RPMI8226 (cell line): ENCODE measurements at regions not wholly inside any gene's neighbourhood (a gene's known extent, or its start where the extent isn't known, plus 50 kb on each side); places are given as distances from the start of the nearest gene placed in this dataset.
"Not testable (repeated sequence)": the region's sequence is repeated elsewhere in the genome, so short reads cannot be mapped to it uniquely, and the experiment has no call there.

Experiments used
- DNase-seq: peaks from one replicate; pipeline ENCODE4 v3.0.0-alpha.2; 2015

DNA sequence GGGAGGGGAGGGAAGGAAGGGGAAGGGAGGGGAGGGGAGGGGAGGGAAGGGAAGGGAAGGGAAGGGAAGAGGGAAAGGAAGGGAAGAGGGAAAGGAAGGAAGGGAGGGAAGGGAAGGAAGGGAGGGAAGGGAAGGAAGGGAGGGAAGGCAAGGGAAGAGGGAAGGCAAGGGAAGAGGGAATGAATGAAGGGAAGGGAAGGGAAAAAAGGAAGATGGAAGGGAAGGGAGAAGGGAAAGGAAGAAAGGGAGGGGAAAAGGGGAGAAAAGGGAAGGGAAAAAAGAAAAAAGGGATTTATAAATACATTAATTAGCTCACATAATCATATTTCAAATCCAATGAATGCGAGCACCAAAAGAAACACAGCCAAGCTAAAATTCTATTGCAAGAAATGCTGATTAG, 202.9 kb upstream of the LRRTM4 start:
- no peak for DNase-seq

DNA sequence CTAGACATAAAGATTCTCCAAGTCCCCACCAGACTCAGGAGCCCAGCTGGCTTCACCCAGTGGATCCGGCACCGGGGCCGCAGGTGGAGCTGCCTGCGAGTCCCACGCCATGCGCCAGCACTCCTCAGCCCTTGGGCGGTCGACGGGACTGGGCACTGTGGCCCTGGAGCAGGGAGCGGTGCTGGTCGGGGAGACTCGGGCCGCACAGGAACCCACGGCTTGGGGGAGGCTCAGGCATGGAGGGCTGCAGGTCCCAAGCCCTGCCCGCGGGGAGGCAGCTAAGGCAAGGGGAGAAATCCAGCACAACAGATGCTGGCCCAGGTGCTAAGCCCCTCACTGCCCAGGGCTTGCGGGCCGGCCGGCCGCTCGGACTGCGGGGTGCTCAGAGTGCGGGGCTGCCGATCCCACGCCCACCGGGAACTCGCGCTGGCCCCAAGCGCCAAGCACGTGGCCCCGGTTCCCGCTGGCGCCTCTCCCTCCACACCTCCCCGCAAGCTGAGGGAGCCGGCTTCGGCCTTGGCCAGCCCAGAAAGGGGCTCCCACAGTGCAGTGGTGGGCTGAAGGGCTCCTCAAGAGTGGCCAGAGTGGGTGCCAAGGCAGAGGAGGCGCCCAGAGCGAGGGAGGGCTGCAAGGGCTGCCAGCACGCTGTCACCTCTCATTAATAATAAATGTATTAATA, 212.6 kb upstream of the LRRTM4 start:
- not testable (repeated sequence) for DNase-seq

DNA sequence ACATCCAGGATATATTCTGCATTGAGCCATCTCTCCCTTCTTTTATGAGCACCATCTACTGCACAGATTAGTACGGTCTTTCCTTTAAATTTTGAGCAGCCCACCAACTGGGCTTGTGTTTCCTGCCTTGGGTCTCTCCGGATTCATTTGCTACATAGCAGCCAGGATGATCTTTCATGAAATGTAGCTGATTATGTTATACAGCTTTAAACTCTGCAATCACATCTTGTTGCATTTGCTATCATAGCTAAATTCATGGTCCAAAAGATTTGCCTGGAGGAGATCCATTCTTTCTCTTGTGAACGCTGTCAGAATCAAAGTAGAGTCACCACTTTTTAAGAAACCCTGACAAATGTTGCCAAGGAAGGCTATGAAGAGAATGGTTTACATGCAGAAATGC, 215.1 kb upstream of the LRRTM4 start:
- no peak for DNase-seq

- no peak for DNase-seq
These were observed 224.6 kb upstream of the LRRTM4 start for GRCh38 chr2:77746780-77747179.

- DNase-seq, result not testable (repeated sequence)
These were observed 231.7 kb upstream of the LRRTM4 start for GRCh38 chr2:77753710-77754345.

GRCh38 chr2:77767388-77768076, 245.4 kb upstream of the LRRTM4 start:
- no peak for DNase-seq

DNA sequence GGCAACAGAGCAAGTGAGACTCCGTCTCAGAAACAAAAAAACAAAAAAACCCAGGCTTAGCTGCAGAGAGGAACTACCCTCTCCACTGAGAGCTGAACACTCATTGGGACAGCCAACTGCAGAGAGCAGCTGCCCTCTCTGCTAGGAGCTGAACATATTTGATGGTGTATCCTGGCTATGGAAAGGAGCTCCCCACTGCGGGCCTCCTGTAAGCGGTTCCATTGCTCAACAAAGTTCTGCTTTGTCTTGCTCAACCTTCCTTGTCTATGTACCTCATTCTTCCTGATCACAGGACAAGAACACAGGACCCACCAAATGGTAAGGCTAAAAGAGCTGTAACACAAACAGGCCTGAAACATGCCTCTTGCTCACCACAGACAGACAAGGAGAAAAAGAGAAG, 246.3 kb upstream of the LRRTM4 start:
- DNase-seq, result no peak

GRCh38 chr2:77778917-77779316, 256.7 kb upstream of the LRRTM4 start:
- DNase-seq, result no peak

- not testable (repeated sequence) for DNase-seq
These were observed 271.3 kb upstream of the LRRTM4 start for GRCh38 chr2:77793500-77793899.

- no peak for DNase-seq
These were observed 274.2 kb upstream of the LRRTM4 start for GRCh38 chr2:77796397-77796796.

- DNase-seq, result no peak
These were observed 274.9 kb upstream of the LRRTM4 start for GRCh38 chr2:77797088-77797487.

- no peak for DNase-seq
These were observed 278.2 kb upstream of the LRRTM4 start for GRCh38 chr2:77800410-77800809.

- DNase-seq, result no peak
These were observed 285.5 kb upstream of the LRRTM4 start for GRCh38 chr2:77807531-77808215.

GRCh38 chr2:77808599-77808998, 286.4 kb upstream of the LRRTM4 start:
- no peak for DNase-seq

- no peak for DNase-seq
These were observed 291.4 kb upstream of the LRRTM4 start for GRCh38 chr2:77813599-77813998.

- no peak for DNase-seq
These were observed 294.4 kb upstream of the LRRTM4 start for GRCh38 chr2:77816618-77817017.

DNA sequence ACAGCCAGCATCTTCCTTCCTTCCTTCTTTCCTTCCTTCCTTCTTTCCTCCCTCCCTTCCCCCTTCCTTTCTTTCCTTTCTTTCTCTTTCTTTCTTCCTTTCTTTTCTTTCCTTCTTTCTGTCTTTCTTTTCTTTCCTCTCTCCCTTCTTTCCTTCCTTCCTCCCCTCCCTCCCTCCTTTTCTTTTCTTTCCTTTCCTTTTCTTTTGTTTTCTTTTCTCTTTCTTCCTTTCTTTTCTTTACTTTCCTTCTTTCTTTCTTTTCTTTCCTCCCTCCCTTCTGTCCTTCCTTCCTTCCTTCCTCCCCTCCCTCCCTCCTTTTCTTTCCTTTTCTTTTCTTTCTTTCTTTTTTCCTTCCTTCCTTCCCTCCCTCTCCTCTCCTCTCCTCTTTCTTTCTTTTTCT, 296.0 kb upstream of the LRRTM4 start:
- DNase-seq, result no peak

- no peak for DNase-seq
These were observed 300.9 kb upstream of the LRRTM4 start for GRCh38 chr2:77823028-77823427.

GRCh38 chr2:77831060-77831459, 308.9 kb upstream of the LRRTM4 start:
- DNase-seq, result no peak

- DNase-seq, result no peak
These were observed 309.3 kb upstream of the LRRTM4 start for GRCh38 chr2:77831471-77831870.

DNA sequence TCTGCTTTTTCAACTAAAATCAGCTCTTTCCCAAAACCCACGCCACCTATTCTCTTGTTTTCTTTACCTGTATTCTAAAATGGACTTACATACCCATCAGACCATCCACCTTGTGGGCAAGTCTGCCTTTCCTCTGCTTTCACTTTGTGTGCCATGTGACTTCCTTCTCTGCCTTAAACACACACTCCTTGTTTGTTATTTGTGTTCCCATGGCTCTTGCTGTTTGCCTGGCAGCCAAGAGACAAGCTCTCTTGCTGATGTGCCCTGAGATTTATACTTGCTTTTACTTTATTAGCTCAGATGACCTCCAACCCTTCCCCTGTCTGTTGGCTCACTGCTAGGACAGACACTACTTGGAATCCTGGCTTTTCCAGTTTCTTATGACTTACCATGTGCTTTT, 309.7 kb upstream of the LRRTM4 start:
- no peak for DNase-seq

GRCh38 chr2:77834360-77835002, 312.3 kb upstream of the LRRTM4 start:
- no peak for DNase-seq

GRCh38 chr2:77838441-77838840, 316.3 kb upstream of the LRRTM4 start:
- DNase-seq, result no peak
